ENCODE measurements at regions not wholly inside any gene's neighbourhood (a gene's known extent, or its start where the extent isn't known, plus 50 kb on each side); places are given as distances from the start of the nearest gene placed in this dataset.
"Not testable (repeated sequence)": the region's sequence is repeated elsewhere in the genome, so short reads cannot be mapped to it uniquely, and the experiment has no call there.

DNA sequence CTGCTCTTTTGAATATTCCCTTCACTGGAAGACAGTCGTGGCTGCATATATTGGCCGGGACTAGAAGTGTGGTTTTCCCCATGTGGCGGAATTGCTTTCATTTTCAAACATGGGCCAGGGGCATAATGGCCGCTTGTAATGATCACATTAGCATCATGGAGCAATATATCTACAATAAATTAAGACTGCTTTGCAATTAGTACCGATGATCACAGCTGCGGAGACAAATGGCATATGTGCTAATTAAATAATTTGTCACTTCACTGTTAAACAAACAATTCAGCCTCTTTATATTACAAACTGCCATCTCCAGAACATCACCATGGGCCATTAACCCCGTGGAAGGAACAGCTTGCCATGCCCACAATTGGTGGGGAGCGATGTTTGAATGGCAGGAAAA is 68.2 kb upstream of the OLIG2 start:
- TF ChIP-seq, protein P1, sequence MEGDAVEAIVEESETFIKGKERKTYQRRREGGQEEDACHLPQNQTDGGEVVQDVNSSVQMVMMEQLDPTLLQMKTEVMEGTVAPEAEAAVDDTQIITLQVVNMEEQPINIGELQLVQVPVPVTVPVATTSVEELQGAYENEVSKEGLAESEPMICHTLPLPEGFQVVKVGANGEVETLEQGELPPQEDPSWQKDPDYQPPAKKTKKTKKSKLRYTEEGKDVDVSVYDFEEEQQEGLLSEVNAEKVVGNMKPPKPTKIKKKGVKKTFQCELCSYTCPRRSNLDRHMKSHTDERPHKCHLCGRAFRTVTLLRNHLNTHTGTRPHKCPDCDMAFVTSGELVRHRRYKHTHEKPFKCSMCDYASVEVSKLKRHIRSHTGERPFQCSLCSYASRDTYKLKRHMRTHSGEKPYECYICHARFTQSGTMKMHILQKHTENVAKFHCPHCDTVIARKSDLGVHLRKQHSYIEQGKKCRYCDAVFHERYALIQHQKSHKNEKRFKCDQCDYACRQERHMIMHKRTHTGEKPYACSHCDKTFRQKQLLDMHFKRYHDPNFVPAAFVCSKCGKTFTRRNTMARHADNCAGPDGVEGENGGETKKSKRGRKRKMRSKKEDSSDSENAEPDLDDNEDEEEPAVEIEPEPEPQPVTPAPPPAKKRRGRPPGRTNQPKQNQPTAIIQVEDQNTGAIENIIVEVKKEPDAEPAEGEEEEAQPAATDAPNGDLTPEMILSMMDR (IDR thresholded peaks at IDR 0.05) = no peak
- Histone ChIP-seq H3K9me3 (no peaks in the 10 kb centered on the region), H3K4me3 (ENCODE audit: low read depth in 1 of 2, low read length in 1 of 2) (no peak overlapping the region), H3K27me3 (peaks cover 100% of the 10 kb centered on the region), H3K36me3 (no peaks in the 10 kb centered on the region), H3K27ac (no peak overlapping the region), H3K4me1 (ENCODE audit: control insufficient read depth in 1 of 2, insufficient read depth in 1 of 2, low read depth in 1 of 2, low read length in 1 of 2) (no peaks in the 10 kb centered on the region)

- H3K27me3 ChIP-seq = peaks cover 100% of the 10 kb centered on the region
- TF ChIP-seq, protein P1 (IDR thresholded peaks at IDR 0.05) = no peak
- H3K27ac ChIP-seq = no peak overlapping the region
- H3K36me3 ChIP-seq = no peaks in the 10 kb centered on the region
- H3K4me1 ChIP-seq (ENCODE audit: control insufficient read depth in 1 of 2, insufficient read depth in 1 of 2, low read depth in 1 of 2, low read length in 1 of 2) = no peaks in the 10 kb centered on the region
- no peak overlapping the region for H3K4me3 ChIP-seq (ENCODE audit: low read depth in 1 of 2, low read length in 1 of 2)
- H3K9me3 ChIP-seq = no peaks in the 10 kb centered on the region
Observed at GRCh38 chr21:32958288-32959002, 67.3 kb upstream of the OLIG2 start.

- Histone ChIP-seq H3K36me3 (no peaks in the 10 kb centered on the region), H3K9me3 (no peaks in the 10 kb centered on the region), H3K27ac (no peak overlapping the region), H3K4me1 (ENCODE audit: control insufficient read depth in 1 of 2, insufficient read depth in 1 of 2, low read depth in 1 of 2, low read length in 1 of 2) (no peaks in the 10 kb centered on the region), H3K27me3 (peaks cover 99% of the 10 kb centered on the region), H3K4me3 (ENCODE audit: low read depth in 1 of 2, low read length in 1 of 2) (no peak overlapping the region)
- TF ChIP-seq, protein P1 (IDR thresholded peaks at IDR 0.05) = no peak
Observed at GRCh38 chr21:32962268-32962667, 63.5 kb upstream of the OLIG2 start.

DNA sequence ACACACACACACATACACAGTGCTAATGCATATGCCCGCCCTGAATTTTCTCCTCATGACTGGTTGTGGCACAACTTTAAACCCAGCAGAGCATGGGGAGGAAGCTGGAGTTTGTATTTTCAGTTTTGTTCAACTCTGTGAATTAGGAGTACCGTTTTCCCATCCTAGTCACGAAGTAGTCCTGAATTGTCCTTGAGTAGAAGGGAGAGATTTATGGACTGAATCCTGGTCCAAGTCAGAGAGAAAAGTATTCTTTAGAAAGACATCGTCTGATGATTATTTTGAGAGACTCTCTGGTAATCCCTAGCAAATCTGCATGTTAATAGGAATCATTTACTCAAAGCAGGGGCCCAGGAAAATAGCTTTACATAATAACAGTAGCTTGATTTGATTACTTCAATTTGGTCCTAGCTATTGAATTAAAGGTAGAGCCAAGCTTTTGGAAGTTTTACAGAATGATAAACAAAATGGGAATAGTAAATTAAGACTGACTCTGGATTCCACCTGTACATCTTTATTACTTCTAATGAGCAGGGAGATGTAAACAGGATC is 60.5 kb upstream of the OLIG2 start:
- TF ChIP-seq, protein P1 (IDR thresholded peaks at IDR 0.05) = no peak
- no peak overlapping the region for H3K4me3 ChIP-seq (ENCODE audit: low read depth in 1 of 2, low read length in 1 of 2)
- H3K27ac ChIP-seq = no peak overlapping the region
- H3K4me1 ChIP-seq (ENCODE audit: control insufficient read depth in 1 of 2, insufficient read depth in 1 of 2, low read depth in 1 of 2, low read length in 1 of 2) = no peaks in the 10 kb centered on the region
- peaks cover 69% of the 10 kb centered on the region for H3K27me3 ChIP-seq
- no peaks in the 10 kb centered on the region for H3K36me3 ChIP-seq
- H3K9me3 ChIP-seq = no peaks in the 10 kb centered on the region

- Histone ChIP-seq H3K36me3 (no peaks in the 10 kb centered on the region), H3K4me1 (ENCODE audit: control insufficient read depth in 1 of 2, insufficient read depth in 1 of 2, low read depth in 1 of 2, low read length in 1 of 2) (no peaks in the 10 kb centered on the region), H3K27ac (no peak overlapping the region), H3K27me3 (peaks cover 60% of the 10 kb centered on the region), H3K9me3 (no peaks in the 10 kb centered on the region), H3K4me3 (ENCODE audit: low read depth in 1 of 2, low read length in 1 of 2) (no peak overlapping the region)
- TF ChIP-seq, protein P1 (IDR thresholded peaks at IDR 0.05) = no peak
Observed at GRCh38 chr21:32966120-32966519, 59.6 kb upstream of the OLIG2 start.

- not testable (repeated sequence) for H3K9me3 ChIP-seq; H3K4me3 ChIP-seq (ENCODE audit: low read depth in 1 of 2, low read length in 1 of 2); H3K4me1 ChIP-seq (ENCODE audit: control insufficient read depth in 1 of 2, insufficient read depth in 1 of 2, low read depth in 1 of 2, low read length in 1 of 2); H3K36me3 ChIP-seq; H3K27ac ChIP-seq
- peaks cover 40% of the 10 kb centered on the region for H3K27me3 ChIP-seq
Observed at GRCh38 chr21:32968103-32968502, 57.6 kb upstream of the OLIG2 start.

Data from neutrophil (primary cell).